GM12878 (cell line): ENCODE measurements at regions not wholly inside any gene's neighbourhood (a gene's known extent, or its start where the extent isn't known, plus 50 kb on each side); places are given as distances from the start of the nearest gene placed in this dataset.

ENCODE experiments used
- ATAC-seq: fragments of 200-7000 bp; cut with Tn5 transposase; 3 replicates; pipeline ENCODE4 v1.9.1; 2020; ENCODE audit warnings: mild to moderate bottlenecking, moderate library complexity
- BruUV-seq: library from RNA; stranded (reverse); fragments of 400-500 nt; replicated peaks from 2 replicates; lab custom pipeline; 2021; lab: Mats Ljungman, UMichigan
- CTCF ChIA-PET: fragments of 300-600 bp; sonication (Branson Sonifier 250); formaldehyde crosslinking; extraction: SDS; loops from one replicate; lab custom pipeline; 2021; ENCODE audit warnings: inconsistent platforms; lab: Yijun Ruan, JAX
- POLR2A ChIA-PET: fragments of 350-600 bp; formaldehyde crosslinking; extraction: SDS; loops from one replicate; lab custom pipeline; 2021; ENCODE audit warnings: inconsistent platforms; lab: Charles Lee
- RAD21 ChIA-PET: fragments of 300-600 bp; sonication (Branson Sonifier 250); formaldehyde crosslinking; loops from one replicate; lab custom pipeline; 2023; ENCODE audit warnings: antibody characterized with exemption; ENCODE audit not compliant: unreplicated experiment; lab: Charles Lee
- SMC1A ChIA-PET: fragments of 300-600 bp; sonication (Branson Sonifier 250); formaldehyde crosslinking; loops from one replicate; lab custom pipeline; 2023; ENCODE audit not compliant: unreplicated experiment, uncharacterized antibody; lab: Charles Lee
- DNase-seq: peaks from one replicate; pipeline ENCODE4 v3.0.0-alpha.2; 2011; ENCODE audit warnings: low read depth, low spot score
- FAIRE-seq: peaks from 3 replicates; lab custom pipeline; 2011; peaks lifted over from hg19 to GRCh38; lab: Jason Lieb, UNC
- H2AFZ ChIP-seq: 2 replicates; pipeline ENCODE4 v1.6.0; 2011; ENCODE audit warnings: low read depth, low read length, control low read depth; ENCODE audit not compliant: control insufficient read depth
- H3K27ac ChIP-seq: 2 replicates; pipeline ENCODE4 v1.5.1; 2011; ENCODE audit warnings: control low read depth; ENCODE audit not compliant: control insufficient read depth, insufficient read depth
- H3K27me3 ChIP-seq, 2 experiments: replicated peaks in 1 of 2; 2 replicates each; pipeline versions ENCODE4 v1.6.0 to v1.6.1; 2011; ENCODE audit warnings: low read length in 1 of 2; ENCODE audit not compliant: control insufficient read depth in 2 of 2, insufficient read depth in 2 of 2
- H3K36me3 ChIP-seq, 2 experiments: 2 replicates each; pipeline ENCODE4 v1.5.1; 2011; ENCODE audit warnings: low read length in 1 of 2; ENCODE audit not compliant: control insufficient read depth in 2 of 2, insufficient read depth in 2 of 2
- H3K4me1 ChIP-seq: 2 replicates; pipeline ENCODE4 v1.6.1; 2011; ENCODE audit warnings: mild to moderate bottlenecking, low read length, moderate library complexity, mixed read lengths; ENCODE audit not compliant: control insufficient read depth, insufficient read depth
- H3K4me2 ChIP-seq: 2 replicates; pipeline ENCODE4 v1.6.0; 2011; ENCODE audit warnings: control low read depth; ENCODE audit not compliant: control insufficient read depth, insufficient read depth
- H3K4me3 ChIP-seq: fragments of 200-600 bp; sonication (generic); 2 replicates; pipeline ENCODE4 v1.5.1; 2016
- H3K79me2 ChIP-seq: 2 replicates; pipeline ENCODE4 v1.6.0; 2011; ENCODE audit warnings: low read length; ENCODE audit not compliant: control insufficient read depth, insufficient read depth
- H3K9ac ChIP-seq: 2 replicates; pipeline ENCODE4 v1.8.0; 2011; ENCODE audit warnings: low read length, control low read depth, mixed read lengths; ENCODE audit not compliant: control insufficient read depth, insufficient read depth
- H3K9me3 ChIP-seq: replicated peaks from 3 replicates; pipeline ENCODE4 v1.5.1; 2011; ENCODE audit warnings: mild to moderate bottlenecking, low read length; ENCODE audit not compliant: control insufficient read depth, insufficient read depth
- H4K20me1 ChIP-seq: 2 replicates; pipeline ENCODE4 v1.6.0; 2011; ENCODE audit not compliant: control insufficient read depth, insufficient read depth
- BMI1 ChIP-seq: fragments of 450-650 bp; IDR thresholded peaks from 2 replicates; pipeline ENCODE4 v1.6.1; 2016; ENCODE audit warnings: mild to moderate bottlenecking, moderate library complexity, borderline replicate concordance
- CEBPZ ChIP-seq: fragments of 150-350 bp; IDR thresholded peaks from 2 replicates; pipeline ENCODE4 v1.6.1; 2016; ENCODE audit warnings: low read depth, low read length
- IKZF1 ChIP-seq: fragments of 450-650 bp; conservative IDR thresholded peaks from 2 replicates; pipeline ENCODE4 v1.6.1; 2017; ENCODE audit warnings: antibody characterized with exemption, mild to moderate bottlenecking
- PKNOX1 ChIP-seq: fragments of 450-650 bp; IDR thresholded peaks from 2 replicates; pipeline ENCODE4 v1.6.1; 2016; ENCODE audit warnings: mild to moderate bottlenecking
- WGBS: methylation state at CpG from one replicate; pipeline ENCODE4 v1.1.6; 2016; ENCODE audit warnings: low lambda C conversion rate; ENCODE audit not compliant: insufficient replicate concordance, insufficient coverage; ENCODE audit errors: missing lambda C conversion rate; 5-methylcytosine and 5-hydroxymethylcytosine counted together
- in situ Hi-C: fragments of 300-500 bp; cut with MboI; formaldehyde crosslinking; loops from 9 replicates; pipeline ENCODE4 v1.14.3; 2018; ENCODE audit warnings: mixed read lengths
- intact Hi-C: fragments of 100-400 bp; cut with micrococcal nuclease; formaldehyde crosslinking; loops from one replicate; pipeline ENCODE4 v1.14.2; 2022; ENCODE audit not compliant: unreplicated experiment
- TF ChIP-seq, protein P1 (sequence below): fragments of 450-650 bp; IDR thresholded peaks from 2 replicates; pipeline ENCODE4 v1.6.1; 2014; ENCODE audit warnings: mild to moderate bottlenecking
- TF ChIP-seq, protein P2 (sequence below): IDR thresholded peaks from 2 replicates; pipeline ENCODE4 v1.6.1; 2012; ENCODE audit warnings: mild to moderate bottlenecking, low read depth, low read length

DNA sequence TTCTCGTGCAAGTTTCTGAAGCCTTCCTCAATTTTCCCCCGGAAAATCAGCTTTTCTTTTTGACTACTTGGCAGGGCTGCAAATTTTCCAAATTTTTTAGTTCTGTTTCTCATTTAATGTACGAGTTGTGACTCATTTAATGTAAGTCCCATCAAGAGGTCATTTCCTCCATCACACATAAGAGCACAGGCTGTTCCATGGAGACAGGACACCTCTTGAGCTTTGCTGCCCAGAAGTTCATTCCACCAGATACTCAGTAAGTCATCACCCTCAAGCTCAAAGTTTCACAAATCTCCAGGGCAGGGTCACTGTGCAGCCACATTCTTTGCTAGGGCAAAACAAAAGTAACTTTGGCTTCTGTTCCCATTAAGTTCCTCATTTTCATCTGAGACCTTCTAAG, 101.5 kb upstream of the TEKT4 start:
- TF ChIP-seq, protein P1, sequence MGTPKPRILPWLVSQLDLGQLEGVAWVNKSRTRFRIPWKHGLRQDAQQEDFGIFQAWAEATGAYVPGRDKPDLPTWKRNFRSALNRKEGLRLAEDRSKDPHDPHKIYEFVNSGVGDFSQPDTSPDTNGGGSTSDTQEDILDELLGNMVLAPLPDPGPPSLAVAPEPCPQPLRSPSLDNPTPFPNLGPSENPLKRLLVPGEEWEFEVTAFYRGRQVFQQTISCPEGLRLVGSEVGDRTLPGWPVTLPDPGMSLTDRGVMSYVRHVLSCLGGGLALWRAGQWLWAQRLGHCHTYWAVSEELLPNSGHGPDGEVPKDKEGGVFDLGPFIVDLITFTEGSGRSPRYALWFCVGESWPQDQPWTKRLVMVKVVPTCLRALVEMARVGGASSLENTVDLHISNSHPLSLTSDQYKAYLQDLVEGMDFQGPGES: no peak
- TF ChIP-seq, protein P2, sequence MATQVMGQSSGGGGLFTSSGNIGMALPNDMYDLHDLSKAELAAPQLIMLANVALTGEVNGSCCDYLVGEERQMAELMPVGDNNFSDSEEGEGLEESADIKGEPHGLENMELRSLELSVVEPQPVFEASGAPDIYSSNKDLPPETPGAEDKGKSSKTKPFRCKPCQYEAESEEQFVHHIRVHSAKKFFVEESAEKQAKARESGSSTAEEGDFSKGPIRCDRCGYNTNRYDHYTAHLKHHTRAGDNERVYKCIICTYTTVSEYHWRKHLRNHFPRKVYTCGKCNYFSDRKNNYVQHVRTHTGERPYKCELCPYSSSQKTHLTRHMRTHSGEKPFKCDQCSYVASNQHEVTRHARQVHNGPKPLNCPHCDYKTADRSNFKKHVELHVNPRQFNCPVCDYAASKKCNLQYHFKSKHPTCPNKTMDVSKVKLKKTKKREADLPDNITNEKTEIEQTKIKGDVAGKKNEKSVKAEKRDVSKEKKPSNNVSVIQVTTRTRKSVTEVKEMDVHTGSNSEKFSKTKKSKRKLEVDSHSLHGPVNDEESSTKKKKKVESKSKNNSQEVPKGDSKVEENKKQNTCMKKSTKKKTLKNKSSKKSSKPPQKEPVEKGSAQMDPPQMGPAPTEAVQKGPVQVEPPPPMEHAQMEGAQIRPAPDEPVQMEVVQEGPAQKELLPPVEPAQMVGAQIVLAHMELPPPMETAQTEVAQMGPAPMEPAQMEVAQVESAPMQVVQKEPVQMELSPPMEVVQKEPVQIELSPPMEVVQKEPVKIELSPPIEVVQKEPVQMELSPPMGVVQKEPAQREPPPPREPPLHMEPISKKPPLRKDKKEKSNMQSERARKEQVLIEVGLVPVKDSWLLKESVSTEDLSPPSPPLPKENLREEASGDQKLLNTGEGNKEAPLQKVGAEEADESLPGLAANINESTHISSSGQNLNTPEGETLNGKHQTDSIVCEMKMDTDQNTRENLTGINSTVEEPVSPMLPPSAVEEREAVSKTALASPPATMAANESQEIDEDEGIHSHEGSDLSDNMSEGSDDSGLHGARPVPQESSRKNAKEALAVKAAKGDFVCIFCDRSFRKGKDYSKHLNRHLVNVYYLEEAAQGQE: no peak
- TF ChIP-seq IKZF1: no peak
- TF ChIP-seq BMI1: no peak
- TF ChIP-seq CEBPZ: no peak
- TF ChIP-seq PKNOX1: no peak
- no peak overlapping the region for H3K27ac ChIP-seq
- H2AFZ ChIP-seq: no peak overlapping the region
- H3K9ac ChIP-seq: no peak overlapping the region
- no peaks in the 10 kb centered on the region for H3K36me3 ChIP-seq
- no peak for FAIRE-seq
- no peak for DNase-seq
- H3K27me3 ChIP-seq: no peaks in the 10 kb centered on the region
- ChIA-PET CTCF (no interaction called here), POLR2A (no interaction called here), SMC1A (no interaction called here), RAD21 (no interaction called here)
- in situ Hi-C loops: no loop called here
- intact Hi-C loops: no loop called here
- H3K9me3 ChIP-seq: no peaks in the 10 kb centered on the region
- no peaks in the 10 kb centered on the region for H4K20me1 ChIP-seq
- H3K79me2 ChIP-seq: no peaks in the 10 kb centered on the region
- no peak overlapping the region for H3K4me3 ChIP-seq
- no peak overlapping the region for H3K4me2 ChIP-seq
- no peaks in the 10 kb centered on the region for H3K4me1 ChIP-seq
- BruUV-seq: no TSS peak
- no peak for ATAC-seq
- WGBS: 4% methylated on average over 3 of the region's 3 CpGs
